Frontal cortex (tissue), 3 donors: ENCODE measurements at regions not wholly inside any gene's neighbourhood (a gene's known extent, or its start where the extent isn't known, plus 50 kb on each side); places are given as distances from the start of the nearest gene placed in this dataset.

Experiments used
- DNase-seq, 2 donors: peaks; one replicate each; pipeline ENCODE4 v3.0.0; 2012; ENCODE audit warnings: low spot score in 2 of 2
- FAIRE-seq: peaks from 2 replicates; lab custom pipeline; 2012; peaks lifted over from hg19 to GRCh38; lab: Jason Lieb, UNC
- donor health status: control.
- donor health status: control.
- donor health status: control.

DNA sequence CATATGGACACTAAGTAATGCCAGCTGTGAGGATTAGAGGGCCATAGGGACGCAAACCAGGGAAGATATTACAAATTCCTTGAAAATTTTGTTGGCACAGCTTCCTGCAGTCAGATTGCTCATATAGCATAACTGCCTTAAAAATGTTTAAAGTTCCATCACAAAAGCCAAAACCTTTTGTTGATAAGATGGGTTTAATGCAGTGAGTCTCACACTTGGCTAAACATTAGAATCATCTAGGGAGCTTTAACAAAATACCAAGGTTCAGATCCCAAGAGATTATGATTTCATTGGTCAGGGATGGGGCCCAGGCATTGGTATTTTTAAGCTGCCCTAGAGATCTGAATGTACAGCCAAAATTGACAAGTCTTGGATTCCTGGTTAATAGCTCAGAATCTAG lies 376.5 kb upstream of the MAD2L1 start:
- FAIRE-seq: no peak
- DNase-seq: no peak

DNA sequence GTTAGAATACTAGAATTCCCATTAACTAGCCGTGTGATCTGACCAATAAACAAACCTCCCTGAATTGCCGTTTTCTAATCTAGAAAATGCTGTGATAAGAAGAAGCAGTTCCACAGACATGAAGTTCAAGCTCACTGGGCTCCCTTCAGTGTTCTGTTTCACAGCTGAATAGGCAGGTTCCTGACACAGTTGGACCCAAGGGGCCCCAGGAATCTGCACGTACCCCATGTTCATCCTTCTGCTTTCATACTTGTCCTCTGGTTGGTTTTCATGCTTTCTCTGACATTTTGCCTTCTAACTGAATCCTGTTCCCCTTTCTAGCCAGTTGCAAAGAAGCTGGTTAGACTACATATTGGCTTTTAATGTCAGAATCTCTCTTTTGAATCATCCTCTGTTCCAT lies 374.1 kb upstream of the MAD2L1 start:
- DNase-seq (no peak), FAIRE-seq (no peak)

DNA sequence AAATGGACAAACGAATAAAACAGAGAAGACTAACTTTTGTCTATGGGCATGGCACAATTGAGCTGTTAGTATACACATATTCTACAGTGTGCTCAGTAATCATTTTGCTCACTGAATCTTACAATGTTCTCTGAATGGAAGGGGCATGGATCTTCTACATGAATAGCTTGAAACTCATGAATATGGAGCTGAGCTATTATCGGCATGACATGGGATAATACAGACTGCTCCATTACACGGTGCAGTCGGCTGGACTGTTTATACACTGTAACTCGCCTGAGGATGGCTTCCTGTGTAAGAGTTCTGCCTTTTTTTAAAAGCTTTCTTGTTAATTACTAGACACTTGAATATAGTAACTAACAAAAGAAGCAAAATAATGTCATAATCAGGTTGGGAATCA lies 368.5 kb upstream of the MAD2L1 start:
- FAIRE-seq (no peak), DNase-seq (no peak)

DNA sequence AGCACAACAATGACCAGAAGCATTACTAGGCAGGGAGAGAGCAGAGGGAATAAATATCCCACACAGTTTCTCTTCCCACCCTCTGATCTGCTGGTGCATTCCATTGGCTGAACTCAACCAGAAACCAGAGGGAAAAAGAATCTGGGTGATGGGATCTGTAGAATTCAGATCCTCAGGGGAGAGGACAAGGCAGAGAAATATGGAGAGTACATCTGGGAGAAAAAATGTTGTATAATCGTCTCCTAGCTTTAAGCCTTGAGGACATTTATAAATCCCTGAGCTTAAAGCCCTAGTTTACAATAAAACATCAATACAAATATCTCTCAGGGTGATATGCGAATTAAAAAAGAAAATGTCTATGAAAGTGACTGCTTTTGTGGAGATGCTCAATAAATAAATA lies 368.1 kb upstream of the MAD2L1 start:
- FAIRE-seq: no peak
- DNase-seq: no peak

- DNase-seq (no peak), FAIRE-seq (no peak)
Measured at GRCh38 chr4:120432301-120432860, 365.7 kb upstream of the MAD2L1 start.

DNA sequence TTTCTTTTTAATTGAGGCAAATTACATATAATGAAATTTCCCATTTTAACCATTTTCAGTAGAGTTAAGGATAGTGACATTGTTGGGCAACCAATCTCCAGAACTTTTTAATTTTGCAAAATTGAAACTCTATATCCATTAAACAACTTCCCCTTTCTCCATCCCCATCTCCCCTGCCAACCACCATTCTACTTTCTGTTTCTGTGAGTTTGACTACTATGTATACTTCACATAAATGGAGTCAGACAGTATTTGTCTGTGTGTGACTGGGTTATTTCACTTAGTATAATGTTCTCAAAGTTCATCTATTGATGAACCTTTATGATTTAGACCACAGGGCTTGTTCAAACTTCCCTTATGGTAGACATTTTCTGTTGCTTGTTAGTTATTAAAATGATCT lies 364.5 kb upstream of the MAD2L1 start:
- DNase-seq: no peak
- FAIRE-seq: no peak

DNA sequence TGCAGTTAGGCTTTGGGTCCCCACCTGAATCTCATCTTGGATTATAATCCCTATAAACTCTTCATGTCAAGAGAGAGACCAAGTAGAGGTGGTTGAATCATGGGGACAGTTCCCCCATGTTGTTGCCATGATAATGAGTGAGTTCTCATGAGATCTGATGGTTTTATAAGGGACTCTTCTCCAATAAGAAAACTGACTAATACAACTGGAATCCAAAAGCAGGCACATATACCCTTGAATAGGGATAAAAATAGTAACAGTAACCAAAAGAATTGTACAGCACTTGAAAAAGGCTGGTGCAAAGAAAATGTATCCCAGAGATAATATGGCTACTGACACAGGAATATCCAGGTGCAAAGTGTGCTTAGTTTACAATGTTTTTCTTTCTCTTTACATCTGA lies 351.5 kb upstream of the MAD2L1 start:
- DNase-seq (no peak), FAIRE-seq (no peak)

DNA sequence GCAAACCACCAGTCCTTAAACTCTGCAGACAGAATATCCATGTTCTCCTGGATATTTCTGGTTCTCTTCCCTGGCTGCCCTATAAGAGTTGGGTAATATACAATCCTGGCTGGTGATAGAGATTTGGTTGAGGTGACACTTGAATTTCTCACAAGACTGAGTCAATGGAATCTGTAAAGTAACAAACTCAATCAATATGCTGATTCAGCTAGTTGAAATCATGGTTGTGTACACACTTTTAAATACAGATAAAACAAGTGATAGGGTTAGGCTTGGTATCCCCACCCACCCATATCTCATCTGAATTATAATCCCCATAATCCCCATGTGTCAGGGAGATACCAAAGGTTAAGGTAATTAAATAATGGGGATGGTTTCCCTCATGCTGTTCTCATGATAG lies 349.2 kb upstream of the MAD2L1 start:
- FAIRE-seq: no peak

GRCh38 chr4:120406960-120407359 lies 340.3 kb upstream of the MAD2L1 start:
- FAIRE-seq (no peak), DNase-seq (no peak)

More for the DNA sequence above, 349.2 kb upstream of the MAD2L1 start:
- DNase-seq: no peak

DNA sequence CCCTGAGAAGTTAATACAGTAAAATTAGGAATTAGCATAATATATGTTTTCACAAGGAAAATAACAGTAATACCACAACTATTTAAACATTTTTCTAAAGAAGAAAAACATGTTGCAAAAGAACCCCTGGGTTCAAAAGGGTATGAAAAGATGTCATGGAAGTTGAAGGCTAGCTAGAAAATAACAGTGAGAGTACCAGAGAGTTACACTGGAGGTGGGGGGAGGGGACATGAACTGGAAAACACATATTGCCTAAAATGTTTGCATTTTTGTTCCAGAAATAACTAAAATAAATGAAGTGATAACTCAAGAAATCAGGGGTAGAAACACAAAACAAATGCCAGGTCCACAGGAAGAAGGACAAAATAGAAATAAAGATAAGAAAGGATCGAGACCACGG lies 336.6 kb upstream of the MAD2L1 start:
- no peak for DNase-seq
- no peak for FAIRE-seq

GRCh38 chr4:120400441-120400840 lies 333.8 kb upstream of the MAD2L1 start:
- DNase-seq (no peak), FAIRE-seq (no peak)

GRCh38 chr4:120399826-120400225 lies 333.2 kb upstream of the MAD2L1 start:
- no peak for FAIRE-seq
- no peak for DNase-seq

GRCh38 chr4:120395746-120396145 lies 329.1 kb upstream of the MAD2L1 start:
- DNase-seq (no peak), FAIRE-seq (no peak)

DNA sequence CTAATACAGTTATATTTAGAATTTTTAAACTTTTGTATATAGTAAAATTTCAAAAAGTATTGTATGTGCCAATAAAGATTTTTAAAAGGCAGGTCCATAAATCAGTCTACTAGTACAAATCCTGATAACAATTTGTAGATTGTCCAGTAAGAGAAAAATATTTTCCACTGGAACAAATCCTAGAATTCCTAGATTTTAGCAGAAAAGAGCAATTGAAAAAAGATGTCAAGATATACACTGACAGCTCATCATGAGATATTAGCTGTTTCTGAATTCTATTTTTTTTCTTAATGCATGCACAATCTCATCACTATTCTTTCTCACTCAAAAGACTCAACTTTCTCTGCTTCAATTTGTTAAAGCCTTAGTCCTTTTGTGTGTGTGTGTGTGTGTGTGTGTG lies 289.2 kb upstream of the MAD2L1 start:
- FAIRE-seq (no peak), DNase-seq (no peak)

DNA sequence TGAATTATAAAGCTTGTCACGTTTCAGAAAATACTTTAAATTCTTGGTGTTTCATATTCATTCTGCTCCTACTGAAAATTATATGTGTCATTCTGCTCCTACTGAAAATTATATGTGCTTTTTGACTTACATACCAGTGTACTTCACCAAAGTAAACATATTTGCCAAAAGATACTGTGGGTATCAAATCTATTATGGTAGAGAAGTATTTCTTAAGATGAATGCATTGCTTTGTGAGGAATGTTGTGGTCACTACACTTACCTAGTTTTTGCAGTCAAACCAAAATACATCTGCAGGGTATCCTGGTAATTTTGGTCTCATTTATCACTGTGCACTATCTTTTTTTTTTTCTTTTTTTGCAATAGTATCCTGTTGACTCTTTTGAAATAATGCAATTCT lies 287.7 kb upstream of the MAD2L1 start:
- FAIRE-seq (no peak), DNase-seq (no peak)

GRCh38 chr4:120353235-120353634 lies 286.6 kb upstream of the MAD2L1 start:
- DNase-seq (no peak), FAIRE-seq (no peak)

- no peak for DNase-seq
- FAIRE-seq: no peak
Measured at GRCh38 chr4:120352739-120353138, 286.1 kb upstream of the MAD2L1 start.

- no peak for FAIRE-seq
- DNase-seq: no peak
Measured at GRCh38 chr4:120348948-120349347, 282.3 kb upstream of the MAD2L1 start.

GRCh38 chr4:120348521-120348920 lies 281.9 kb upstream of the MAD2L1 start:
- FAIRE-seq (no peak), DNase-seq (no peak)

- DNase-seq: no peak
- FAIRE-seq: no peak
Measured at GRCh38 chr4:120331486-120332370, 265.1 kb upstream of the MAD2L1 start.

DNA sequence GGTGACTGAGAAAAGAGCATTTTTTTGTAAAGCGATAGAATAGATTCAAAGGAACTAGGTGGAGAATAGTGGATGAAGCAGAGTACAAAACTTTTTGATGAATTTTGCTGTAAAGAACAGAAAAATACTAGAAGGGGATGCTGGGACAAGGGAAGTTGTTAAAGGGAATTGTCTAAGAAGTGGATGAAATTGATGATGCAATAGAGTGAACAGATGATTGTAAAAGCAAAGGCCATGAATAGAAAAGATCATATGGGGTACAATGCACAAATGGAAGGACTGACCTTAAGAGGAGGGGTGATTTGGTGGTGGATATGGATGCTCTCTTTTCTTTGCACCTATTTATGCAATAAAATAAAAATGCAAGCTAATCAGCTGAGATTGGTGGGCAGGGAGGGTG lies 262.7 kb upstream of the MAD2L1 start:
- DNase-seq: no peak
- FAIRE-seq: no peak

- no peak for DNase-seq
- FAIRE-seq: no peak
Measured at GRCh38 chr4:120327276-120327675, 260.6 kb upstream of the MAD2L1 start.
